HG03175 (cell line): ENCODE measurements at regions not wholly inside any gene's neighbourhood (a gene's known extent, or its start where the extent isn't known, plus 50 kb on each side); places are given as distances from the start of the nearest gene placed in this dataset.

Source experiments
- ATAC-seq: cut with Tn5 transposase; IDR thresholded peaks from one replicate; pipeline ENCODE4 v1.9.1; 2021; ENCODE audit warnings: mild to moderate bottlenecking, moderate library complexity; ENCODE audit not compliant: unreplicated experiment

DNA sequence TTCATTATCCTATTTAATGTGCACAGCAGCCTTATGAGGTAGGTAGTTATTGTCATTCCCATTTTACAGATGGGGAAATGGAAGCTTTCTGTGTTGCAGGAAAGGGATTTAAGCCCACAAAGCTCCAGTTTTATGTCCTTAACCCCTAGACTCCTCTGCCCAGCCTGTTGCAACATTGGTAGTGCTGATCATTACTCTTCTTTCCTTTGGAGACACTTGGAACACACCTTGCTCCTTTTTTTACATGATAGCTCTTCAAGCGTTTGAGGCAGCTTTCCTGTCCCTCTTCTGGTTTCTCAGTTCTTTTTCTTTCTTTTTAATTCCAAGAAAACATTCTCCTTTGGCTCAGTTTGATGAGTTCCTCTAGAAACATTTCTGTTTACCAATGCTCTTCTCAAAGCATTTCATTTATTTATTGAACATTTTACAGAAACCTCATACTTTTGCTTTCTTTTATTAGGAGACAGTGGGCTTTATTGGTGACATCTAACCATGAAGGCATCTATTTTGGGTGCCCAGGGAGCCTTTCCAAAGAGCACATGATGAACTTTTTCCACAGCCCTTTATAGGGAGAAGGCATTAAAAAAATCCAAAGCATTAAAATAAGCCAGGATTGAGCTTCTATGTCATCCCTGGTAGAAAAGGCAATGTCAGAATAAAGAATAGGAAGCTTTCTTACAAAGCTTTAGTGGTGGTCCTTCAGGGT, 218.0 kb downstream of the TMEM38B start:
- ATAC-seq: no peak

DNA sequence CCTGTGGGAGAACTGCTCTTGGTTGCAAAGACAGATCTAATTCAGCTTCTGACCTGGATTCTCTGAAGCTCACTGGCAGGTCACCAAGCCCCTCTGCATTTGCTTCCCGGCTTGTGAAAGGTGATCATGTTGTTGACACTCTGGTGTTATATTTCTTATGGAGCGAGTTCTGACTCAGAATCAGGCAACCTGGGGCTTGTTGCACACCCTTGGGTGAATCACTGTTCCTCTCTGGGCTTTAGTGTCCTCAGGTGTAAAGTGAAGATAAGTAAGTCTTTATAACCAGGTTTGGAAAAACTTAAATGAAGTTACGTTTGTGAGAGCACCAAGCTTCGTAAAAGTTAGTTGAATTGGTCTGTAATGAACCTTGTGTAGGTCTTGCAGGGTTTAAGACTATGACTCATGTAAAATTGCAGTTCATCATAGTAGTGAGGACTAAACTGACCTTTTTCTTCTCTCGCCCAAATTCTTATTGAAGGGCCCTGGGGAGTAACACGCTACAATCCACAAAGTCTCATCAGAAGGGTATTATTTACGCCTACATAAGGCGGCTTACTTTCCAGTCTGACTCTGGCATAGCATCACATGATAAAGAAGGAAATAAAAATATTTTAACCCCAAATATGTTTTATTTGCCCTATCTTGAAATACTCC, 218.6 kb downstream of the TMEM38B start:
- ATAC-seq: no peak

DNA sequence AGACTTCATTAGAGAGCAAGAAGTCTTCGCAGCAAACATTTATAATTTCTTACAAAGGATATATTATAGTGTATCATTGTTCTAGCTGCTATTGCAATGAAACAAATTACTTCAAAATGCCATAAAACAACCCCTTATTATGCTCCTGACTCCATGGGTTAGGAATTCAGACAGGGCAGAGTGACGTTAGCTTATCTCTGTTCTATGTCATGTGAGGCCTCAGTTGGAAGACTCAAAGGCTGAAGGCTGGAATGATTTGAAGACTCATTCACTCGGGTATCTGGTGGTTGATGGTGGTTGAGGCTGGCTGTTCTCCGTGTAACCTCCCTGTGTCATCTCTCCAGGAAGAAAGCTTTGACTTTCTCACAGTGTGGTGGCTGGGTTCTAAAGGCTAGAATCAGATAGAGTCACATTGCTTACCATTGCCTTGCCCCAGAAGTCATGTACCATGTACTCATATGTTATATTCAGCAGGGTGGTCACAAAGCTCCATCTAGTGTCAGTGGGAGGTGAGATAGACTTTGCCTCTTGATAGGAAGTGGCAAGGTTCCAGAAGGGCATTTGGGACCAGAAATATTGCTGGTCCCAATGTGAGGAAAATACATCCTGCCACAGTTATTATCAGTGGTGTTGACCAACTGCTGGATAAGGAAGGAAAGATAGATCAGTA, 226.9 kb downstream of the TMEM38B start:
- ATAC-seq: no peak

DNA sequence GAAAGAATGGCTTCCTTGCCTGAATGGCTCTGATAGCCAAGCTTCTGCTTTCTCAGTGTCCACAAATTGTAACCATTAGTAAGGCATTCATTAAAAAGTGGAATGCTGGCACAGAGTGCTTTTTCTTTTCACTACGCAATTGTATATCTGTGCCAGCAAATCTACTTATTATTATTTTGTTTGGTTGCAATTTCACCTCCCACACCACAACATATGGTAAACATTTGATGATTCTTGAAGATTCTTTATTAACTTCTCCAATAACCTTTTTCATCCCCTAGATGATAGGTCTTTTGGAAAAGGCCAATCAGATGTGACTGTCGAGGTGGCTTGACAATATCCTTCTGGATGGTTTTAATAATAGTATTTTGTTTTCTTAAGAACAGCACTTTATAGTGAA, 234.1 kb downstream of the TMEM38B start:
- ATAC-seq: no peak

DNA sequence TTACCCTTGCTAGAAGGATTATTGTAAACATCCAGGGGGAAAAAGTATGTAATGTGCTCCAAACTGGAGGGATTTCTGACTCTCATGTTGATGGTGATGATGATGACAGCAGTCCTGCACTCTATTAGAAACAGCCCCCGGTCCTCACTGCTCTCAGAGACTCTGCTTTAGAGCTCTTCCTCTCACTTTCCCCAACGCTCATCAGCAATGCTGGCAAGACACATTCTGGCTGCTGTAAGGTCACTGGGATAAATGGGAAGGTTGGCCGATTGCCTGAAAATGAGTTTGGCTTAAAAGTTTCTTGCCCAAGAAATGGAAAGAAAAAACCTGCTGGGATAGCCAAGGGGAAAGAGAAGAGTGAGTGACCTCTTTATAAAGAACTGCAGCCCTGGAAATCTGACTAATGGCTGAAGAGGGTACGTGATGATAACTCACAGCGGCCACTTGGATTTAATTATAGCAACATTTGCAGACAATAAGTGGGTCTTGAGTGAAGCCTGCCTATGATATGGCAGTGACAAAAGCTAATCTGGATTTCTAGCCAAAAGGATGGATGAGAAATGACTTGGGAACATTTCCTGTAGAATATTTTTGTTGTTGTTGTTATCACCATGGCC, 235.8 kb downstream of the TMEM38B start:
- no peak for ATAC-seq

DNA sequence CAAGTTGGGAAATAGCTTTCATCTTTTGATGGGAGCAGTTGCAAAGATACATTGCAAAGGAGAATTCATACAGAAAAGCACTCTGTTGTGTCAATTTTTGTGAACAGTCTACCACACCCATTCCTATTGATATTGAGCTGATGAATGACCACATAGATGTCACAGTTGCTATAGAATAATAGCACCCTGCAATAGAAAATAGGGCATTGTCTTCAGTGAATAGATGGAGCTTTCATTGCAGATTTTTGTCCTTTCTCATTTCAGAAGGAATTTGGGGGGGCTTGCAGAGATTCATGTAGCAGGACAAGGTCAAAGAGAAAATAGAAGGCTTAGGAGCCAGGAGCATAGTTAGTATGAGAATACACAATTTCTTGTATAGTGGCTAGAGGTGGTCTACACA, 237.9 kb downstream of the TMEM38B start:
- no peak for ATAC-seq

DNA sequence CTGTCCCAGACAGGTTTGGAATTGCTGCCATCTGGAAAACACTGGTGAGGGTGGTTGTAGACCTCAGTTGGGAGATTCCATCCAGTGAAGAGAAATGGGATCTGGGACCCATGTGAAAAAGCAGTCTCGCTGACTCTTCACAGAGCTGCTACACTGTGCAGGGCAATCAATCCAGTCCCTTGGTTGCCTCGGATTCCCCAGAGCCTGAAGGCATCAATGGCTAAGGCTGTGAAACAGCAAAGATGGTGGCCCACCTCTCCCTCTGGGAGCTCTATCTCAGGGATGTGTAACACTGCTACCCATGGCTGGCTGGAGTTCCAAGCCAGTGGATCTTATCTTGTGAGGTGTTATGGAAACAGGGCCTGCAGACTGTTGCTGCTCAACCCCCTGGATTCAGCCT, 256.1 kb downstream of the TMEM38B start:
- no peak for ATAC-seq

DNA sequence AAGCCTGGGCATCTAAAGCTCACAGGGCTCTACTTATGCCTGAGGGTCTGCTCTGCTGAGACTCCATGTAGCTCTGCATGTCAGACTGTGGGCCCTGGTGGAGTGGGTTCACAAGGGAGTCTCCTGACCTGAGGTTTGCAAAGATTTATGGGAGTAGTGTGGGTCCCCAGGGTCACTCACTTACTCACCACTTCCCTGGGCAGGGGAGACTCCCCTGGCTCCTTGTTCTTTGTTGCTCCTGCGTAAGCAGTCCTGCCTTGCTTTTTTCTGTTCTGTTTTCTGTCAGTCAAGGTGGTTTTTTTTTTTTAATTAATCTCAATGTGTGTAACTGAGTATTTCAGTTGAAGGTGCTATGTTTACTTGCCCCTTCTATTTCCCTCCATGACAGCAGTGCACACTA, 256.6 kb downstream of the TMEM38B start:
- no peak for ATAC-seq

DNA sequence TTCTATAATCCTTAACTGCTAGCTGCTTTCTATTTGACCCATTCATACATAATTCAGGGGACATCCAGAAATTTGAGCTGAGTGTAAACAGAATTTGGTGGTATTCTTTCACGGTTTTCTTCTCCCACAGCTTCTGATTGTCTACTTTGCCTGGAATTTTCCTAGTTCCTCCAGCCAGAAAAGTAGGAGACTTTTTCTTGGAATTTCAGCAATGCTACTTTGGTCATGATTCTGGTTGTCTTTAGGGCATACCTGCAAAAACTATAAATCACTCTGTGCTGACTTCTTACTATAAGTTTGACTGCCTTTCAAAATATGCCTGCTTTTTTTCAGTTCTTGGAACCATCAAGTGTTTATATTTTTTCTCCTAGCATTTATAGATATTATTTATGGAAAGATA, 260.2 kb downstream of the TMEM38B start:
- no peak for ATAC-seq

DNA sequence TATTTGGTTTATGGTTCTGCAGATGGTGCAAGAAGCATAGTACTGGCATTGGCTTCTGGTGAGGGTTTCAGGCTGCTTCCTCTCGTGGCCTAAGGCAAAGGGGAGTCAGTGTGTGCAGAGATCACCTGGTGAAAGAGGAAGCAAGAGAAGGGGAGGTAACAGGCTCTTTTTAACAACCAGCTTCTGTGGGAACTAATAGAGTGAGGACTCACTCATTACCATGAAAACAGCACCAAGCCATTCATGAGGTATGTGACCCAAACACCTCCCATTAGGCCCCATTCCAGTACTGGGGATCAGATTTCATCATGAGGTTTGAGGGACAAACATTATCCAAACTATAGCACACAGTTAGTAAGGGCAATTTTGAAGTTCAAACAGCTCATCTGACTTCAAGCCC, 263.5 kb downstream of the TMEM38B start:
- ATAC-seq: no peak

DNA sequence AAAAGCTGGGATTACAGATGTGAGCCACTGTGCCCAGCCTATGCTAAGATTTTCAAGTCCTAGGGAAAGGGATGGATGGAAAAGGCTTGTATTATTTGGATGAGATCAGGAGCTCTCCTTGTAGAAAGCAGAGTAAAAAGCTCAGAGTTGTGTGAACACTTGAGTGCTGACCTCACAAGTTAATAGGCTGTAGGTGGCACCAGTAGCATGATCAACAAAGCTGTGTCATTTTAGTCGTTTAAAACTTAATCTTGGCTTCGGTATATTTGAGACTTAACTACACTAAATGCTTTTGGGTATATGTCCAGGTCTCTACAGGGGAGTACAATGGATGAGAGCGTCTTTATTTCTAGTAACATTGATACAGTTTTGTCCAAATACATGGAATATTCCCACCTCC, 264.2 kb downstream of the TMEM38B start:
- no peak for ATAC-seq

DNA sequence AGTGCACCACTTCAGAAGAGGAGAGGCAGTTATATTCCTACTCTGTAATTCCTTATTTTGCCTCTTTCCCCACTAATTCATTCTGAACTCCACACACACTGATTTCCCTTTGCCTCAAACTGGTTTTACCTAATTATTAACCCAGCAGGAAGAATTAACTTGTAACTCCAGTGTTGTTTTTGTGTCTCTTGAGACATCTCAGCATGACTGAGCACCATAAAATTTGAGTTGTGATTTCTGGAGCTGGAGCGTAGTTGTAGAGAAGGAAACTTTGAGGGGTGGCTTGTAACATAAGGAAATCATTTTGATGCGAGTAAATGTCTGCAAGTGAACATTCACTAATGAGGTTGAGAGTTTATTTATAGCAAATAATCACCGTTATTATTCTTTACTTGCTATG, 265.2 kb downstream of the TMEM38B start:
- no peak for ATAC-seq

DNA sequence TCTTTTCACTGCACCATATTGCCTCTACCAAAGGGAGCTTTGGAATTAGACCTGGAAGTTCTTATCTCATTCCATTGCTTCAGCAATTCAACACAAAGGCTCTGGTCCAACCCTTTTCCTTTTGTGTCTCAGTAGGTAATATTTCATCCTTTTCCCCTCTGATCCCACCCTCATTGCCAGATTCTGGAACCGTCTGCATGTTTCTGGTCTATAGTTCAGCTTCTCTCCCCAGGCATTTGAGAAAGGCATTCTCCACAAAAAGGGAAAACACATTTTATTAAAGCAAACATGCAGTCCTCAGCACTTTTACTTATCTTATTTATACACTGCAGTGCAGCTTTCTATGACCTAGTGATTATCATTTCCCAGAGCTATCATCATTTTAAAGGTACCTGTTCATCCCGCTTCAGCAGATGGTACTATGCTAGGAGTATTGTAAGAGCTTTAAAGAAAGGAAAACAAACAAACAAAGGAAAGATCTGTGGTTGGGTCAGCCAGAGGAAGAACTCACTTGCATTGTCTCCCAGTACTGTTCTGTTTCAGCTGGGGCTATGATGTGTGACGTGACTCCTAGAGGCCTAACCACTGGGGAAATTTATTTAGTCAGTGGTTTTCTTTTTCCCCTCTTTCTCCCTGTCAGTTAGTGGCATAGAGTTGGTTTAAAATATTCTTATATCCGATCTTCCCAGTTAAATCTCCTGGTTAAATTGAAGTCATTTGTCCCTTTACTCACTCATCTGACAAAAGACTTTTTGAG, 269.2 kb downstream of the TMEM38B start:
- ATAC-seq: no peak

DNA sequence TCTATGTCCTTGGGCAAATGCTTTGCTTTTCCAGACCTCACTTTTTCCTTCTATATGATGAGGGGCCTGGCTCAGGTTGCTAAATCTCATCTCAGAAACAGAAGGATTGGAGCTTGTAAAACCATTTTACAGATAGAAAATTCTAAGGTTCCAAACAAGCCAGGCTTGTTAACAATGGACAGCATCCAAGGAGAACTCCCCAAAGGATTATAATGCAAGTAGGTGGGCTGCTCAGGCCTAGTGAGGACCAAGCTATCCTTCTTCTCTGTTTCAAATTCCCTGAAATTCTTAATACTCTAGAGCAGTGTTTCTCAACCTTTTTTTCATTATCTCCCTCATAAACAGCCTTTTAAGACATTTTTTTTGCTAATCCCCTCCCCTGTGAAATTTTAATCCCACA, 269.8 kb downstream of the TMEM38B start:
- ATAC-seq: no peak

DNA sequence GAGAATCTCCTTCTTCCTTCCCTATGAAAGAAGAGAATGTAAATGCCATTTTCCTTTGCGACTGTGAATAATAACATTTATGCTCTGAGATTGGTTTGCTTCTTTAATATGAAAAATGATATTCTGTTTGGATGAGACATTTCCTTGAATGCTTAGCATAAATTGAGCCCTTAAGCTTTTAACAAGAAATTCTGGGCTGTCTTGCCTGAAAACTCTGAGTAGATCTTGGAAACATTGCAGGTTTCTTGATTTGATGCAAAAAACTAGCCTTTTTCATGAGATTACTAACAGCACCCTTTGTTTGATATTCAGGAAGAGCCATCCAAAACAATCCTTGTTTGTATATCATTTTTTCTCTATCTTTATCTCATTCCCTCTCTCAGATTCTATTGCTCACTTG, 272.5 kb downstream of the TMEM38B start:
- no peak for ATAC-seq

DNA sequence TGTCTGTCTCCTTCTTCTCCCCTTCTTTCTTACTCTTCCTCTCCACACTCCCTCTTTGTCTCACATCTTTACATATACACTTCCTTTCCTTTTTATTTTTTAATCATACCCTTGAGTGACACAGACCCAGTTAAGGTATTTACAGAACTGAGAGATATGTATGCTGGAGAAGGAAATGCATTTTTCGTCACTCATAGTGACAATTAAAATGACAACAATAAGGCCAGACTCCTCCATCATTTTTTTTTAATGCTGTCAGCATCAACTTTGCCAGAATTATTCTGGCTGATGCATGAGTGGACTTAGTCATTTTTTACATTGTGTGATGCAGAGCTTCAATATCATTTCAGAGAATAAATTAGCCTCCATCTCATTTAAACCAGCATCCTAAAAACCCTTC, 272.9 kb downstream of the TMEM38B start:
- no peak for ATAC-seq

DNA sequence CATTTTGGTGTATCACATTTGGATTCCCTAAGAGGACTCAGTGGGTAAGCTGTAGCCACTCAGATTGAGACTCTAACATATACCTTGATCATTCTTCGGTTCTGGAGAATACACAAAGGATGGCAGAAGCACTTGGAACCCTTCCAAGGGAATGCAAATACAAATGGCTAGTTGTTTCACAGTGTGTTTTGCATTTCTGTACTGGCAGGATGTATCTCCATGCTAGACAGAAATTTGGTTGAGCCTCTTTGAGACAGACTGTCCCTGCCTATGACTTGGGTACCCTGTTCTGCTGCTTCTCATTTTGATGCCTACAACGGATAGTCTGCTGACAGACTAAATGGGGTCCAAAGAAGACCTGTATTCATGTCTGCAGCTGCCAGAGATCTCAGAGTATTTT, 273.5 kb downstream of the TMEM38B start:
- no peak for ATAC-seq

DNA sequence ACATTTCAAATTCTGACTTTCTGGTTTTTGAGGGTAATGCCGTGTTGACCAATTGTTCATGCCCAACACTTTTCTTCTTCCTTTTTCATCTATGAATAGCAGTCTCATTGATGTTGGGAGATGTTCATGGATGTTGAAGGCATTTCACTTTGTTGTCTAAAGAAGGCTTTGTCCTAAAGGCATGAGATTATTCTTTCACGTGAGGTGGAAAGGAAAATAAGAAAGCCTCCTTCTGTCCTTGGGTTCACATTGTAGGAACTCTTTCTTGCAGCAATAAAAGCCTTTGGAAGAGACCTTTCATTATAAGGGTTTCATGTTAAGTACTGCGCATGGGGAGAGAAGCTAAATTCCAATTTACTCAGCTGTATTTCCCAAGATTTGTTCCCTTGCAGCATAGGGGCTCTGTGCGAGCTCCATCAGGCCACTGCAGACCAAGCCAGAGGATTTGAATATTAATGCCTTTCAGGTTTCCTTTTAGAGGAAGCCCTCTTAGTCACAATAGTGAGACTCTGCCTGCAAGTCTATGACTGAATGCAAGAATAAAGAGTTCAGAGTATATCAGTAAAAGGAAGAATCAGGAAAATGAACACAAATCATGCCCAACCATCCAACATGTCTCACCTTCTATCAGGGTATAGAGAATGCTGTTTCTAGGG, 274.6 kb downstream of the TMEM38B start:
- ATAC-seq: no peak

DNA sequence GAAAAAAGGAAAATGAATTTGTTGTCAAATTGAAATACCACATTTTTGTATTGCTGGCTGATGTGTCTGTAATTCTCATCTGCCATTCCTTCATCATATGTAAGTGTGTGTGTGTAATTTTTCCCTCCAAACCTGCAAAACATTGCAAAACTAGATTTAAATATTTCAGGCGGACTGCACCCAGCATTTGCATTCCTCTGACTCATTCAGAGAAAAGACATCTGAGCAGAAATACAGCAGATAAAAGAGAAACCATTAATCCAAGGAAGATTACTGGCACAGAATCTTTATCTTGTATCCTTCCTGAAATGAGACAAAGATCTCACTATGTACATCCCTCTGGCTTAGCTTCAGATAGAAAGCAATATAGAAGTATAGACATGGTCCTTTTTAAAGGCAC, 275.3 kb downstream of the TMEM38B start:
- ATAC-seq: no peak

DNA sequence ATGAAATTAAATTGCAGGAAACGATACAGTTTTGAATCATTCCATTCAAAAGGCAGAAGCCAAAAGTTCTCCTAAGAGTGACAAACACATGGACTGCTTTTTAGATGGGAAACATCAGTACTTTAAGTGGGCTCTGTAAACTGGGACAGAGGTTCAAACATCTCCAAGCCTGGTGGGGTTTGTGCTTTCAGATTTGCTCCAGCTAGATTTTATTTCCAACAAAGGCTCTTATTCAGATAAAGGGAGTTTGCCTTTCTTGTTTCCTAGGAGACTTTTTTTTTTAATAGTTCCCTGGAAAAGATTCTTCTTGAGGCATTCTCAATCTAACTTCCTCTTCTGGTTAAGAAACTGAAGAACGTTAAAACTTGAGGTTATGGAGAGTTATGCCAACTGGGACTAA, 277.6 kb downstream of the TMEM38B start:
- no peak for ATAC-seq
